ENCODE measurements at regions not wholly inside any gene's neighbourhood (a gene's known extent, or its start where the extent isn't known, plus 50 kb on each side); places are given as distances from the start of the nearest gene placed in this dataset.

DNA sequence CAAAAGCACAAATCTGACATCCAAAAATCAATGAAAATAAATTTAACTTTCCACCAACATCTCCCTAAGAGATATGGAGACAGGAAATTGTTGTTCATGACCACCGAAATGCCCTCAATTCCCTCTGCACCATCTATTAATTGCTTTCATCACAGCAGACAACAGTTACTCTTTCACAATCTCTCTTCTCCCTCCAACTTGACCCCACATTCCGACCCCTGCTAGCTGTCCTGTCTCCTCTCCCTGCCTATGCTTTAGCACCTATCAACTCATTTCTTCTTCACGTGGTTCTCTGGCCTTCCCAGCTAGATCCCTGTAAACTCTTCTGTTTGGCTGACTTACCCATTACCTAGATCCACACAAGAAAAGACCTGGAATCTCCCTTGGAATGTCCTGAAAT lies 173.9 kb upstream of the ADAMTS9 start:
- no peaks in the 10 kb centered on the region for H3K4me1 ChIP-seq (ENCODE audit: control insufficient read depth in 1 of 2, insufficient read depth in 2 of 2, low read length in 2 of 2)
- no peak for DNase-seq (ENCODE audit: low read depth, low spot score)
- H3K27ac ChIP-seq (ENCODE audit: low read depth, low read length), result no peak overlapping the region
- H3K36me3 ChIP-seq (ENCODE audit: control insufficient read depth in 1 of 2, insufficient read depth in 2 of 2, low read length in 2 of 2), result no peaks in the 10 kb centered on the region
- H3K4me3 ChIP-seq (replicated peaks in 1 of 2; ENCODE audit: low read depth in 1 of 2, low read length in 2 of 2), result no peak overlapping the region
- POLR2A ChIA-PET, result no interaction called here
- ATAC-seq, result no peak
- intact Hi-C loops (cut with micrococcal nuclease), result no loop called here
- no peak overlapping the region for H3K9ac ChIP-seq (ENCODE audit: low read length)
- H3K27me3 ChIP-seq (ENCODE audit: insufficient read depth, low read length), result no peaks in the 10 kb centered on the region
- RAD21 ChIA-PET (ENCODE audit: low non-redundant PET in 1 of 2, low total read pairs in 2 of 2, uncharacterized antibody in 2 of 2, unreplicated experiment in 2 of 2), result no interaction called here
- H3K9me2 ChIP-seq (ENCODE audit: insufficient read depth), result no peaks in the 10 kb centered on the region
- H4K20me1 ChIP-seq (ENCODE audit: insufficient read depth), result no peaks in the 10 kb centered on the region
- CTCF ChIA-PET, result no interaction called here
- H2AFZ ChIP-seq (ENCODE audit: low read depth, low read length, poor library complexity, severe bottlenecking), result no peak overlapping the region
- no peaks in the 10 kb centered on the region for H3K79me2 ChIP-seq (ENCODE audit: insufficient read depth, low read length)
- H3K4me2 ChIP-seq (ENCODE audit: low read length), result no peak overlapping the region
- no peaks in the 10 kb centered on the region for H3K9me3 ChIP-seq (ENCODE audit: control insufficient read depth in 1 of 2, insufficient read depth in 1 of 2, low read depth in 1 of 2, low read length in 2 of 2)
- no peak for TF ChIP-seq ZNF274 (IDR thresholded peaks at IDR 0.05; ENCODE audit: low read depth, low read length)
- TF ChIP-seq EGR1 (IDR thresholded peaks at IDR 0.05; ENCODE audit: low read depth), result no peak
- TF ChIP-seq POLR2A (IDR thresholded peaks at IDR 0.05; ENCODE audit: borderline replicate concordance, extremely low read depth, insufficient read depth, insufficient read length), result no peak
- TF ChIP-seq POLR2AphosphoS5 (IDR thresholded peaks at IDR 0.05; ENCODE audit: low read depth, low read length), result no peak
- TF ChIP-seq, protein P1, sequence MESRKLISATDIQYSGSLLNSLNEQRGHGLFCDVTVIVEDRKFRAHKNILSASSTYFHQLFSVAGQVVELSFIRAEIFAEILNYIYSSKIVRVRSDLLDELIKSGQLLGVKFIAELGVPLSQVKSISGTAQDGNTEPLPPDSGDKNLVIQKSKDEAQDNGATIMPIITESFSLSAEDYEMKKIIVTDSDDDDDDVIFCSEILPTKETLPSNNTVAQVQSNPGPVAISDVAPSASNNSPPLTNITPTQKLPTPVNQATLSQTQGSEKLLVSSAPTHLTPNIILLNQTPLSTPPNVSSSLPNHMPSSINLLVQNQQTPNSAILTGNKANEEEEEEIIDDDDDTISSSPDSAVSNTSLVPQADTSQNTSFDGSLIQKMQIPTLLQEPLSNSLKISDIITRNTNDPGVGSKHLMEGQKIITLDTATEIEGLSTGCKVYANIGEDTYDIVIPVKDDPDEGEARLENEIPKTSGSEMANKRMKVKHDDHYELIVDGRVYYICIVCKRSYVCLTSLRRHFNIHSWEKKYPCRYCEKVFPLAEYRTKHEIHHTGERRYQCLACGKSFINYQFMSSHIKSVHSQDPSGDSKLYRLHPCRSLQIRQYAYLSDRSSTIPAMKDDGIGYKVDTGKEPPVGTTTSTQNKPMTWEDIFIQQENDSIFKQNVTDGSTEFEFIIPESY (IDR thresholded peaks at IDR 0.05; ENCODE audit: extremely low read depth, insufficient replicate concordance, low read length), result no peak
- TF ChIP-seq, protein P2, sequence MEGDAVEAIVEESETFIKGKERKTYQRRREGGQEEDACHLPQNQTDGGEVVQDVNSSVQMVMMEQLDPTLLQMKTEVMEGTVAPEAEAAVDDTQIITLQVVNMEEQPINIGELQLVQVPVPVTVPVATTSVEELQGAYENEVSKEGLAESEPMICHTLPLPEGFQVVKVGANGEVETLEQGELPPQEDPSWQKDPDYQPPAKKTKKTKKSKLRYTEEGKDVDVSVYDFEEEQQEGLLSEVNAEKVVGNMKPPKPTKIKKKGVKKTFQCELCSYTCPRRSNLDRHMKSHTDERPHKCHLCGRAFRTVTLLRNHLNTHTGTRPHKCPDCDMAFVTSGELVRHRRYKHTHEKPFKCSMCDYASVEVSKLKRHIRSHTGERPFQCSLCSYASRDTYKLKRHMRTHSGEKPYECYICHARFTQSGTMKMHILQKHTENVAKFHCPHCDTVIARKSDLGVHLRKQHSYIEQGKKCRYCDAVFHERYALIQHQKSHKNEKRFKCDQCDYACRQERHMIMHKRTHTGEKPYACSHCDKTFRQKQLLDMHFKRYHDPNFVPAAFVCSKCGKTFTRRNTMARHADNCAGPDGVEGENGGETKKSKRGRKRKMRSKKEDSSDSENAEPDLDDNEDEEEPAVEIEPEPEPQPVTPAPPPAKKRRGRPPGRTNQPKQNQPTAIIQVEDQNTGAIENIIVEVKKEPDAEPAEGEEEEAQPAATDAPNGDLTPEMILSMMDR (IDR thresholded peaks at IDR 0.05 in 2 of 3, conservative IDR thresholded peaks at IDR 0.05 in 1 of 3; ENCODE audit: borderline replicate concordance in 1 of 3, insufficient read depth in 1 of 3, low read depth in 2 of 3, low read length in 2 of 3), result no peak
- no TSS peak for BruUV-seq (replicated peaks)
